H1 (cell line): ENCODE measurements at regions not wholly inside any gene's neighbourhood (a gene's known extent, or its start where the extent isn't known, plus 50 kb on each side); places are given as distances from the start of the nearest gene placed in this dataset.

Experiments
- TAF1 ChIP-seq: IDR thresholded peaks from 2 replicates; pipeline ENCODE4 v1.6.1; 2011; ENCODE audit warnings: mild to moderate bottlenecking, low read depth, low read length
- YY1 ChIP-seq: IDR thresholded peaks from 2 replicates; pipeline ENCODE4 v1.6.1; 2011; ENCODE audit warnings: low read depth, mild to moderate bottlenecking, low read length
- ZNF274 ChIP-seq: IDR thresholded peaks from 2 replicates; pipeline ENCODE4 v1.7.0; 2012; ENCODE audit warnings: low read length, borderline replicate concordance; ENCODE audit errors: extremely low read depth
- TF ChIP-seq, protein P1 (sequence below): fragments of 300-600 bp; sonication (generic); IDR thresholded peaks from 2 replicates; pipeline ENCODE4 v1.7.1; 2012; ENCODE audit warnings: low read length, moderate library complexity, mild to moderate bottlenecking, inconsistent platforms; ENCODE audit not compliant: insufficient replicate concordance

DNA sequence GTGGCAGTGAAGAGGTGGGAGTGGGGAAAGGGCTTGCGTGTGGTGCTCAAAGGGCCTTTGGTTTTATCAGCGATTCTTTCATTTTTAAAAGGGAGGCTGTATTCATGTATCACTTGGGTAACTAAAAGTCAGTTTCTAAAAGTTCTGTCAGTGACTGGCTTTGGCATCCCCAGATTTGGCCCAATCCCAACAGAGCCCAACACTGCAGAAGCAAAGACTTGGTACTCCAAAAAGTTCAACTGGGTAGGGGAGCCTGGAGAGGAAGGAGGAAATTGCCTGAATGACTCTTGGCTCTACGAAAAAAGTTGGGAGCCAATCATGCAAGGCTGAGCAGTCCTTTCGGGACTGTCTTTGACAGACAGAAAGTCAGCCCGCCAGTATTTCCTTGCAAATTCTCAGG, 54.5 kb upstream of the COL13A1 start (continued):
- TF ChIP-seq, protein P1, sequence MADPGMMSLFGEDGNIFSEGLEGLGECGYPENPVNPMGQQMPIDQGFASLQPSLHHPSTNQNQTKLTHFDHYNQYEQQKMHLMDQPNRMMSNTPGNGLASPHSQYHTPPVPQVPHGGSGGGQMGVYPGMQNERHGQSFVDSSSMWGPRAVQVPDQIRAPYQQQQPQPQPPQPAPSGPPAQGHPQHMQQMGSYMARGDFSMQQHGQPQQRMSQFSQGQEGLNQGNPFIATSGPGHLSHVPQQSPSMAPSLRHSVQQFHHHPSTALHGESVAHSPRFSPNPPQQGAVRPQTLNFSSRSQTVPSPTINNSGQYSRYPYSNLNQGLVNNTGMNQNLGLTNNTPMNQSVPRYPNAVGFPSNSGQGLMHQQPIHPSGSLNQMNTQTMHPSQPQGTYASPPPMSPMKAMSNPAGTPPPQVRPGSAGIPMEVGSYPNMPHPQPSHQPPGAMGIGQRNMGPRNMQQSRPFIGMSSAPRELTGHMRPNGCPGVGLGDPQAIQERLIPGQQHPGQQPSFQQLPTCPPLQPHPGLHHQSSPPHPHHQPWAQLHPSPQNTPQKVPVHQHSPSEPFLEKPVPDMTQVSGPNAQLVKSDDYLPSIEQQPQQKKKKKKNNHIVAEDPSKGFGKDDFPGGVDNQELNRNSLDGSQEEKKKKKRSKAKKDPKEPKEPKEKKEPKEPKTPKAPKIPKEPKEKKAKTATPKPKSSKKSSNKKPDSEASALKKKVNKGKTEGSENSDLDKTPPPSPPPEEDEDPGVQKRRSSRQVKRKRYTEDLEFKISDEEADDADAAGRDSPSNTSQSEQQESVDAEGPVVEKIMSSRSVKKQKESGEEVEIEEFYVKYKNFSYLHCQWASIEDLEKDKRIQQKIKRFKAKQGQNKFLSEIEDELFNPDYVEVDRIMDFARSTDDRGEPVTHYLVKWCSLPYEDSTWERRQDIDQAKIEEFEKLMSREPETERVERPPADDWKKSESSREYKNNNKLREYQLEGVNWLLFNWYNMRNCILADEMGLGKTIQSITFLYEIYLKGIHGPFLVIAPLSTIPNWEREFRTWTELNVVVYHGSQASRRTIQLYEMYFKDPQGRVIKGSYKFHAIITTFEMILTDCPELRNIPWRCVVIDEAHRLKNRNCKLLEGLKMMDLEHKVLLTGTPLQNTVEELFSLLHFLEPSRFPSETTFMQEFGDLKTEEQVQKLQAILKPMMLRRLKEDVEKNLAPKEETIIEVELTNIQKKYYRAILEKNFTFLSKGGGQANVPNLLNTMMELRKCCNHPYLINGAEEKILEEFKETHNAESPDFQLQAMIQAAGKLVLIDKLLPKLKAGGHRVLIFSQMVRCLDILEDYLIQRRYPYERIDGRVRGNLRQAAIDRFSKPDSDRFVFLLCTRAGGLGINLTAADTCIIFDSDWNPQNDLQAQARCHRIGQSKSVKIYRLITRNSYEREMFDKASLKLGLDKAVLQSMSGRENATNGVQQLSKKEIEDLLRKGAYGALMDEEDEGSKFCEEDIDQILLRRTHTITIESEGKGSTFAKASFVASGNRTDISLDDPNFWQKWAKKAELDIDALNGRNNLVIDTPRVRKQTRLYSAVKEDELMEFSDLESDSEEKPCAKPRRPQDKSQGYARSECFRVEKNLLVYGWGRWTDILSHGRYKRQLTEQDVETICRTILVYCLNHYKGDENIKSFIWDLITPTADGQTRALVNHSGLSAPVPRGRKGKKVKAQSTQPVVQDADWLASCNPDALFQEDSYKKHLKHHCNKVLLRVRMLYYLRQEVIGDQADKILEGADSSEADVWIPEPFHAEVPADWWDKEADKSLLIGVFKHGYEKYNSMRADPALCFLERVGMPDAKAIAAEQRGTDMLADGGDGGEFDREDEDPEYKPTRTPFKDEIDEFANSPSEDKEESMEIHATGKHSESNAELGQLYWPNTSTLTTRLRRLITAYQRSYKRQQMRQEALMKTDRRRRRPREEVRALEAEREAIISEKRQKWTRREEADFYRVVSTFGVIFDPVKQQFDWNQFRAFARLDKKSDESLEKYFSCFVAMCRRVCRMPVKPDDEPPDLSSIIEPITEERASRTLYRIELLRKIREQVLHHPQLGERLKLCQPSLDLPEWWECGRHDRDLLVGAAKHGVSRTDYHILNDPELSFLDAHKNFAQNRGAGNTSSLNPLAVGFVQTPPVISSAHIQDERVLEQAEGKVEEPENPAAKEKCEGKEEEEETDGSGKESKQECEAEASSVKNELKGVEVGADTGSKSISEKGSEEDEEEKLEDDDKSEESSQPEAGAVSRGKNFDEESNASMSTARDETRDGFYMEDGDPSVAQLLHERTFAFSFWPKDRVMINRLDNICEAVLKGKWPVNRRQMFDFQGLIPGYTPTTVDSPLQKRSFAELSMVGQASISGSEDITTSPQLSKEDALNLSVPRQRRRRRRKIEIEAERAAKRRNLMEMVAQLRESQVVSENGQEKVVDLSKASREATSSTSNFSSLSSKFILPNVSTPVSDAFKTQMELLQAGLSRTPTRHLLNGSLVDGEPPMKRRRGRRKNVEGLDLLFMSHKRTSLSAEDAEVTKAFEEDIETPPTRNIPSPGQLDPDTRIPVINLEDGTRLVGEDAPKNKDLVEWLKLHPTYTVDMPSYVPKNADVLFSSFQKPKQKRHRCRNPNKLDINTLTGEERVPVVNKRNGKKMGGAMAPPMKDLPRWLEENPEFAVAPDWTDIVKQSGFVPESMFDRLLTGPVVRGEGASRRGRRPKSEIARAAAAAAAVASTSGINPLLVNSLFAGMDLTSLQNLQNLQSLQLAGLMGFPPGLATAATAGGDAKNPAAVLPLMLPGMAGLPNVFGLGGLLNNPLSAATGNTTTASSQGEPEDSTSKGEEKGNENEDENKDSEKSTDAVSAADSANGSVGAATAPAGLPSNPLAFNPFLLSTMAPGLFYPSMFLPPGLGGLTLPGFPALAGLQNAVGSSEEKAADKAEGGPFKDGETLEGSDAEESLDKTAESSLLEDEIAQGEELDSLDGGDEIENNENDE, result no peak
- TF ChIP-seq ZNF274 (no peak), TAF1 (no peak), YY1 (no peak)
